Stimulated activated naive CD8-positive, alpha-beta T cell treated with anti-CD3 and anti-CD28 coated beads, Interleukin-15, amount 100 ng/mL, for 72 hours (primary cell): ENCODE measurements at regions not wholly inside any gene's neighbourhood (a gene's known extent, or its start where the extent isn't known, plus 50 kb on each side); places are given as distances from the start of the nearest gene placed in this dataset.

Experiments
- ATAC-seq: fragments of 150-1000 bp; cut with Tn5 transposase; 2 replicates; pipeline ENCODE4 v1.10.0; 2021; ENCODE audit warnings: mild to moderate bottlenecking, moderate library complexity
- DNase-seq, 2 donors: peaks; one replicate each; pipeline ENCODE4 v3.0.0; 2021 to 2022
- H3K27ac Mint-ChIP-seq, 2 donors: one replicate each; pipeline ENCODE4 v1.8.0; 2022; ENCODE audit warnings: mild to moderate bottlenecking in 2 of 2, mixed read lengths in 2 of 2, moderate library complexity in 2 of 2
- H3K27me3 Mint-ChIP-seq: one replicate; pipeline ENCODE4 v1.8.0; 2022; ENCODE audit warnings: mixed read lengths
- H3K4me1 Mint-ChIP-seq: one replicate; pipeline ENCODE4 v1.8.0; 2022; ENCODE audit warnings: mild to moderate bottlenecking, mixed read lengths
- H3K4me3 Mint-ChIP-seq, 2 donors: one replicate each; pipeline ENCODE4 v1.8.0; 2022; ENCODE audit warnings: mild to moderate bottlenecking in 2 of 2, mixed read lengths in 2 of 2, moderate library complexity in 1 of 2
- H3K9me3 Mint-ChIP-seq, 2 donors: one replicate each; pipeline ENCODE4 v1.8.0; 2022; ENCODE audit warnings: mixed read lengths in 2 of 2

DNA sequence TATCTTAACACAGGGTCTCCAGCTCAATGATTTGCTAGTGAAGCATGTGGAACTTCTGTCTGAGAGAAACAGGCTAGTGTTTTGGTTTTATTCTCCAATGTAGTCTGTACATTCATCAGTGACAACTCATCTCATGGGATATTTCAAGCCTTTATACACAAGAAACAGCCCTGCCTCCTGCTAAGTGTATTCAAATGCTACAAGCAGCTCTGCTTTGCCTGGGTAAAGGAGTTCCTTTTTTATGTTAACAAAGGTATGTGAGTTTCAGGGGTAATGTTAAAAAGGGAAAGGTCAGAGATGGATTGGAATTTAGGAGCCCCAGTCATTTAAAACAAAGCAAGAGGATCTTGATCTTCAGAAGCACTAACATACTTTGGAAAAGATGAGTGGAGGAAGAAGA lies 498.7 kb downstream of the ISL1 start:
- ATAC-seq (no peak), DNase-seq (no peak)
- Mint-ChIP-seq H3K27ac (no peak overlapping the region), H3K4me3 (no peak overlapping the region), H3K4me1 (no peaks in the 10 kb centered on the region), H3K27me3 (no peaks in the 10 kb centered on the region), H3K9me3 (no peaks in the 10 kb centered on the region)

DNA sequence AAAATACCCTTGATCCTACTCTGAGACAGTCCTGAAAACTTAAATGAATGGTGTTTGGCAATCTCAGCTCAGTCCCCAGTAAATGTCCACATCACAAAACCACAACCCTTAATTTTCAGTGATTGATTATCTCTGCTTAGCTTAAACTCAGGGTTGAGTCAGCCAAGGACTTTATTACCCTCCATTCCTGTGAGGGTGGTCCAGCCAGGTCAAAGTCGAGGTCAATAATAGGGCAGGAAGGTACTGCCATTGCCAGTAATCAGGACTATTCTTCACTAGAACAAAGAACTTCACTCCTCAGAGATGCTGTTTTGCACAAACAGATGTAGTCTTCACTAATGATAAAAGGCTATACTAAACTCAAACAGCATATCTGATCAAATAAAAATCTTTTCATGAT lies 499.4 kb downstream of the ISL1 start:
- no peaks in the 10 kb centered on the region for H3K9me3 Mint-ChIP-seq
- ATAC-seq, result no peak
- no peak overlapping the region for H3K4me3 Mint-ChIP-seq

GRCh38 chr5:51889703-51890102 lies 506.5 kb downstream of the ISL1 start:
- ATAC-seq (no peak), DNase-seq (no peak)
- Mint-ChIP-seq H3K27me3 (no peaks in the 10 kb centered on the region), H3K4me1 (no peaks in the 10 kb centered on the region), H3K27ac (no peak overlapping the region), H3K4me3 (no peak overlapping the region), H3K9me3 (peaks cover 0 to 10% of the 10 kb centered on the region in 2 donors)

More for the DNA sequence above, 499.4 kb downstream of the ISL1 start:
- DNase-seq, result no peak
- H3K4me1 Mint-ChIP-seq, result no peaks in the 10 kb centered on the region
- H3K27me3 Mint-ChIP-seq, result no peaks in the 10 kb centered on the region
- H3K27ac Mint-ChIP-seq, result no peak overlapping the region

DNA sequence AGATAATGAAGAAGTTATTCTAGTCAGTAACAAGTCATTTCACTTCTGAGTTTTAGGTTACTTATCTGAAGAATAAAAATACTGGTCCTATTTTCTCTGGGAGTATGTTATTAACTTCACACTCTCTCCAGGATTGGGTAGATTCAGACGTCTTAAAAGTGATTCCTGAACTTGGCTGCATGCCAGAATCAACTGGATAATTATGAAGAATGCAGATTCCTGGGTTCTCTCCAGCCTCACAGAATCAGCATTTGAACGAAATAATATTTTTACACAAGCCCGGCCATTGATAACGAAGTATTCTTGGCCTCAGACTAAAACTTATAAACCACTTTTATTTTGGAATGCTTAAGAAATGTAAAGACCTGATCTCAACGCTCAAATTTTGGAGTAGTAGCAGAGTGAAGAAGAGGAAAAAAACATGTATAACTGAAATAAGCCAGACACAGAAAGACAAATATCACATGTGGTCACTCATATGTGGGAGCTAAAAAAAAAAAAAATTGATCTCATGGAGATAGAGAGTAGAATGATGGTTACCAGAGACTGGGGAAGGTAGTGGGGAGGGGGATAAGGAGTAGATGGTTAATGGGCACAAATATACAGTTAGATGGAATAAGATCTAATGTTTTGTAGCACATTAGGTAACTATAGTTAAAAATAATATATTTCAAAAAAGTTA lies 507.3 kb downstream of the ISL1 start:
- ATAC-seq (no peak), DNase-seq (no peak)
- Mint-ChIP-seq H3K4me3 (no peak overlapping the region), H3K4me1 (no peaks in the 10 kb centered on the region), H3K27me3 (no peaks in the 10 kb centered on the region), H3K9me3 (peaks cover 0 to 10% of the 10 kb centered on the region in 2 donors), H3K27ac (no peak overlapping the region)

DNA sequence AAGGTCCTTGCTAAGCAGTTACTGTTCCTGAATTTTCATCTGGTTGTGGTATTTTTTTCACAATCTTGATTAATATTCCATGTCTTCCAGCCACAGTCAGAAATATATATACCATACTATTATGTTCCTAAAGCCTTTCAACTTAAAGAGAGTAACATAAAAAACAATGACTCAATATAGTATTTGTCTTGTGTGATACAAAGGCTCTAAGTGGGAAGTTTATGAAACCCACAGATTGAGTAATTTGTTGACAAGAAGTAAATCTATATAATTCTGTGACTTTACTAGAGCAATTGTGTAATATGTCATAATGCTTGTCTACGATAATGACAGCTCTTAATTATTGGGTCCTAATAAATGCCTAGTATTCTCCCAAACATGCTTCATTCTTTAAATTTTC lies 509.4 kb downstream of the ISL1 start:
- DNase-seq (no peak), ATAC-seq (no peak)
- no peak overlapping the region for H3K27ac Mint-ChIP-seq
- H3K4me3 Mint-ChIP-seq, result no peak overlapping the region
- peaks cover 0 to 10% of the 10 kb centered on the region in 2 donors for H3K9me3 Mint-ChIP-seq
- no peaks in the 10 kb centered on the region for H3K27me3 Mint-ChIP-seq
- H3K4me1 Mint-ChIP-seq, result no peaks in the 10 kb centered on the region

DNA sequence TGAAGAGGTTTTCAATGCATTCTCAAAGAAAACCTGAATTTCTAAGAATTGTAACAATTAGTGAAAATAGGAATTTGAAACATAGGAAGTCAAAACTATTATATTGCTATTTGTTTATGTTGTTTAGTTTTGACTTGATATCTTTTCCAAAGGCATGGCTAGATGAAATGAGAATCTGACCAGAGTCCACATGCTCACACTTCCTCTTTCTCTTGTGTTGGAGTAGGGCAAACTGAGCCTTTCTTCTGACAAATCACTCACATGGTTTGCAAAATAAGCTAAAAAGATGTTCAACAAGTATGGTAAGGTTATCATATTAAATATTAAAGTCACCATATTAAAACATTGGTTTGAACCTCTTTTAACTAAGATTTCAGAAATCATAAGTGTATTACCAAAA lies 512.6 kb downstream of the ISL1 start:
- Mint-ChIP-seq H3K27ac (no peak overlapping the region), H3K27me3 (no peaks in the 10 kb centered on the region), H3K9me3 (peaks cover 10 to 11% of the 10 kb centered on the region in 2 donors), H3K4me3 (no peak overlapping the region), H3K4me1 (no peaks in the 10 kb centered on the region)
- DNase-seq (no peak), ATAC-seq (no peak)

GRCh38 chr5:51902512-51902911 lies 519.3 kb downstream of the ISL1 start:
- H3K27ac Mint-ChIP-seq, result no peak overlapping the region
- no peaks in the 10 kb centered on the region for H3K27me3 Mint-ChIP-seq
- ATAC-seq, result no peak
- H3K9me3 Mint-ChIP-seq, result peaks cover 5 to 10% of the 10 kb centered on the region in 2 donors
- no peaks in the 10 kb centered on the region for H3K4me1 Mint-ChIP-seq
- no peak for DNase-seq
- no peak overlapping the region for H3K4me3 Mint-ChIP-seq

- Mint-ChIP-seq H3K27ac (no peak overlapping the region), H3K27me3 (no peaks in the 10 kb centered on the region)
Measured at GRCh38 chr5:51908215-51908614, 525.0 kb downstream of the ISL1 start.

DNA sequence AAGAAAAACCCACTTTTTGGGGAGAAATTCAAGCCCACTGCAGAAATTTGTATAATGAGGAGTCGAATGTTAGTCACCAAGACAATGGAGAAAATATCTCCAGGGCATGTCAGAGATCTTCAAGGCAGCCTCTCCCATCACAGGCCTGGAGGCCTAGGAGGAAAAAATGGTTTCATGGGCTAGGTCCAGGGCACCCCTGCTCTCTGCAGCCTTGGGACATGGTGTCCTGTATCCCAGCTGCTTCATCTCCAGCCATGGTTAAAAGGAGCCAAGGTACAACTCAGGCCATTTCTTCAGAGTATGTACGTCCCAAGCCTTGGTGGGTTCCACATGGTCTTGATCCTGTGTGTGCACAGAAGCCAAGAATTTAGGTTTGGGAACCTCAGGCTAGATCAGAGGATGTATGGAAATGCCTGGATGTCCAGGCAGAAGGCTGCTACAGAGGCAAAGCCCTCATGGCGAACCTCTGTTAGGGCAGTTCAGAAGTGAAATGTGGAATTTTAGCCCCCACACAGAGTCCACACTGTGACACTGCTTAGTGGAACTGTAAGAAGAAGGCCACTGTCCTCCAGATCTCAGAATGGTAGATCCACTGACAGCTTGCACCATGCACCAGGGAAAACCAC lies 561.4 kb downstream of the ISL1 start:
- H3K27me3 Mint-ChIP-seq, result no peaks in the 10 kb centered on the region
- no peak overlapping the region for H3K27ac Mint-ChIP-seq
- no peak overlapping the region for H3K4me3 Mint-ChIP-seq
- DNase-seq (no peak), ATAC-seq (no peak)
- peaks cover 12 to 20% of the 10 kb centered on the region in 2 donors for H3K9me3 Mint-ChIP-seq
- H3K4me1 Mint-ChIP-seq, result no peaks in the 10 kb centered on the region

More at GRCh38 chr5:51908215-51908614, 525.0 kb downstream of the ISL1 start:
- DNase-seq (no peak), ATAC-seq (no peak)
- H3K4me3 Mint-ChIP-seq, result no peak overlapping the region
- no peaks in the 10 kb centered on the region for H3K4me1 Mint-ChIP-seq
- H3K9me3 Mint-ChIP-seq, result peaks cover 8 to 12% of the 10 kb centered on the region in 2 donors

- ATAC-seq (no peak), DNase-seq (no peak)
- H3K4me1 Mint-ChIP-seq, result no peaks in the 10 kb centered on the region
- H3K9me3 Mint-ChIP-seq, result peaks cover 0 to 6% of the 10 kb centered on the region in 2 donors
- H3K4me3 Mint-ChIP-seq, result no peak overlapping the region
- H3K27me3 Mint-ChIP-seq, result no peaks in the 10 kb centered on the region
- no peak overlapping the region for H3K27ac Mint-ChIP-seq
Measured at GRCh38 chr5:51958473-51958872, 575.2 kb downstream of the ISL1 start.

- ATAC-seq, result no peak
- H3K9me3 Mint-ChIP-seq, result no peaks in the 10 kb centered on the region
- H3K4me3 Mint-ChIP-seq, result no peak overlapping the region
- no peak overlapping the region for H3K27ac Mint-ChIP-seq
- no peaks in the 10 kb centered on the region for H3K27me3 Mint-ChIP-seq
- no peaks in the 10 kb centered on the region for H3K4me1 Mint-ChIP-seq
- DNase-seq, result no peak
Measured at GRCh38 chr5:51960617-51961121, 577.4 kb downstream of the ISL1 start.

DNA sequence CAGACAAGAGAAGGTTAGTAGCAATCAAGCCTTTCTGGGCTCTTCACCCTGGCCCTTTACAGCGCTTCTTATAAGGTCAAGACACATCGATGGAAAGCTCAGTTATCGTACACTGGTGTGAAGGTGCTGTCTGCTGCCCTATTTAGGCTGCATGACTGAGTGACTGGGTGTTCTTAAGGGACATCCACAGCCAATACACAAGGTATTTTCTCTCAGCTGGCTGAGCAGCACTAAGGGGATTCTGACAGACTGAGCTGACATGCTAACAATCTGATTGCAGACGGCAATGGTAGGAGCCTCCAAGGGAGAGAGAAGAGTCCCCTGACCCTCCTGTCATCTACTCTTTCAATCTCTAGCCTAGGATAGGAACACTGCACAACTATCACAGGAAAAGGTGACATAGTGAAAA lies 577.9 kb downstream of the ISL1 start:
- Mint-ChIP-seq H3K4me1 (no peaks in the 10 kb centered on the region), H3K27me3 (no peaks in the 10 kb centered on the region), H3K9me3 (no peaks in the 10 kb centered on the region), H3K27ac (no peak overlapping the region), H3K4me3 (no peak overlapping the region)
- ATAC-seq (no peak), DNase-seq (no peak)

DNA sequence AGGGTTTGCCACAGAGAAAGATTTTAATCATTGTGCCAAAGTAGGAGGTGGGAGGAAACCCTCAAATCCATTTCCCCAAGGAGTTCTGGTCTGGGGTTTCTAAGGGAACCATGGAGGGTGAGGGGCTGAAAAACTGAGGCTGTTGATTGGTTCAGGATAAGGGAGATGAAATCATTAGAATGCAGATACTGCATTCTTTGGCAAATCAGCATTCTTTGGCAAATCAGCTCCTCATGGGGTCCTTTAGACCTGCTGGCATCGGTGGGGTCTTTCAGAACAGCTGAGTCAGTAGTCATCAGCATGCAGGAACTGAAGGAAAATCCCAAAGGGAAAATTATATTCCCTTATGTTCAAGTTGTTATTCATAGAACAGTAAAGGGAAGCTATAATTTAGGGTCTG lies 585.5 kb downstream of the ISL1 start:
- Mint-ChIP-seq H3K9me3 (peaks cover 10 to 19% of the 10 kb centered on the region in 2 donors), H3K27ac (no peak overlapping the region), H3K4me3 (no peak overlapping the region), H3K27me3 (no peaks in the 10 kb centered on the region), H3K4me1 (no peaks in the 10 kb centered on the region)
- DNase-seq (no peak), ATAC-seq (no peak)

DNA sequence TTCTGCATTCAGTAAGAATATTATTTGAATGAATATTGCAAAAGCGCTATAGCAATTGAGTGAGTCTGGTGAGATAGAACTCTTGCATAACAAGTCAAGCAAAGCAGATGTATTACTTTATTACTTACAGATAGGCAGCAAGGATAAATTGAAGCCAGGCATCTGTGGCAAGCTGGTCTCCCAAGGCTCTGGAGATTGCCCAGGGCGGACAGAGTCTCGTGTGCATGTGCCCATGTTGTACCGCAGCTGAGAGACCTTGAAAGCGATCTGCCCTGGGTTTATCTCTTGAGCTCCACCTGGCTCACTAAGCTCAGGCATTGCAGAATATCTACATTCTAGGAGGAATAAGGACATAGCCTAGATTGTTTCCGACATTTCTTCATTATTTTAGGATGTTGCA lies 591.6 kb downstream of the ISL1 start:
- Mint-ChIP-seq H3K27ac (no peak overlapping the region), H3K9me3 (peaks cover 10 to 19% of the 10 kb centered on the region in 2 donors), H3K27me3 (no peaks in the 10 kb centered on the region), H3K4me1 (no peaks in the 10 kb centered on the region), H3K4me3 (no peak overlapping the region)
- ATAC-seq (no peak), DNase-seq (no peak)

DNA sequence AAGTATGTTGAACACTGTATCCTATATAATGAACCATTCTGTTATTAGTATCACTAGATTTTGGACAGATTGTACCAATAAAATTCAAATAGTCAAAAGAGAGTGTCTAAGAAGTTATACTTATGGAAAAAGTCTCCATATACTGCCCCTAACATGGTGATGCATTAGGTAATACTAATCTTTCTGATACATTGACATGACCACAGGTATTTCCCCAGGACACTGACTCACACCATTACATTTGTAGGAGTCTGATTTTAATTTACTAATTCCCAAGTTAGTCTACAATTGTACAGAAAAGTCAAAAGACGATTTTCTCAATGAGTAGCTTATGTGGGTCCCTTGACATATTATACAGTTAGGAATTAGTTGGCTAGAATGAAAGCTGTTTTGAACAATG lies 593.8 kb downstream of the ISL1 start:
- DNase-seq (no peak), ATAC-seq (no peak)
- peaks cover 10 to 12% of the 10 kb centered on the region in 2 donors for H3K9me3 Mint-ChIP-seq
- H3K27me3 Mint-ChIP-seq, result no peaks in the 10 kb centered on the region
- no peak overlapping the region for H3K27ac Mint-ChIP-seq
- H3K4me3 Mint-ChIP-seq, result no peak overlapping the region
- H3K4me1 Mint-ChIP-seq, result no peaks in the 10 kb centered on the region

DNA sequence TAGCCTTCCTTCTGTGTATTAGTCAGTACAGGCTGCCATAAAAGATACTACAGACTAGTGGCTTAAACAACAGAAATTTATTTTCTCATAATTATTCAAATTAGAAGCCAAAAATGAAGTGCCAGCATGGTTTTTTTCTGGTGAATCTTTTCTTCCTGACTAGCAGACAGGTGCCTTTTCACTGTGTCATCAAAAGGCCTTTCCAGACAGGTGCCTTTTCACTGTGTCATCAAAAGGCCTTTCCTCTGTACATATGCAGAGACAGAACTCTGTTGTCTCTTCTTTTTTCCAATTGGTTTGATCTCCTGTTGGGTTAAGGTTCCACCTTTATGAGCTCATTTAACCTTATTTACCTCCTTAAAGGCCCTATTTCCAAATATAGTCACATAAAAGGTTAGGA lies 599.9 kb downstream of the ISL1 start:
- ATAC-seq, result no peak
- Mint-ChIP-seq H3K4me1 (no peaks in the 10 kb centered on the region), H3K9me3 (no peaks in the 10 kb centered on the region), H3K27ac (no peak overlapping the region), H3K4me3 (no peak overlapping the region), H3K27me3 (no peaks in the 10 kb centered on the region)
- DNase-seq, result no peak
